NCI-H526 treated with DMSO at 0.1 percent for 48 hours (cell line): ENCODE measurements at regions not wholly inside any gene's neighbourhood (a gene's known extent, or its start where the extent isn't known, plus 50 kb on each side); places are given as distances from the start of the nearest gene placed in this dataset.
A peak's percentile ranks its signal among the peaks of the same experiment; 100 is the strongest.

Experiments used
- DNase-seq: peaks from one replicate; lab custom pipeline; 2025; lab: John Stamatoyannopoulos, UW

- no peak for DNase-seq
These were observed 343.5 kb upstream of the RGMA start for GRCh38 chr15:93432474-93432873.

GRCh38 chr15:93428807-93429351 lies 339.9 kb upstream of the RGMA start:
- DNase-seq, result no peak

GRCh38 chr15:93428150-93428549 lies 339.1 kb upstream of the RGMA start:
- no peak for DNase-seq

- no peak for DNase-seq
These were observed 335.1 kb upstream of the RGMA start for GRCh38 chr15:93424131-93424530.

GRCh38 chr15:93422476-93422875 lies 333.5 kb upstream of the RGMA start:
- DNase-seq, result no peak

GRCh38 chr15:93420477-93420876 lies 331.5 kb upstream of the RGMA start:
- no peak for DNase-seq

- DNase-seq, result no peak
These were observed 331.0 kb upstream of the RGMA start for GRCh38 chr15:93420050-93420452.

GRCh38 chr15:93418566-93418965 lies 329.6 kb upstream of the RGMA start:
- no peak for DNase-seq

GRCh38 chr15:93417631-93418030 lies 328.6 kb upstream of the RGMA start:
- DNase-seq, result no peak

GRCh38 chr15:93417156-93417555 lies 328.1 kb upstream of the RGMA start:
- no peak for DNase-seq

GRCh38 chr15:93415576-93415975 lies 326.6 kb upstream of the RGMA start:
- DNase-seq, result no peak

- no peak for DNase-seq
These were observed 325.7 kb upstream of the RGMA start for GRCh38 chr15:93414576-93415231.

- DNase-seq, result no peak
These were observed 324.7 kb upstream of the RGMA start for GRCh38 chr15:93413745-93414144.

- no peak for DNase-seq
These were observed 310.1 kb upstream of the RGMA start for GRCh38 chr15:93399121-93399520.

- no peak for DNase-seq
These were observed 300.2 kb upstream of the RGMA start for GRCh38 chr15:93389211-93389610.

- no peak for DNase-seq
These were observed 295.9 kb upstream of the RGMA start for GRCh38 chr15:93384886-93385285.

- DNase-seq, result peak; percentile 68
These were observed 293.3 kb upstream of the RGMA start for GRCh38 chr15:93382200-93382820.

- DNase-seq, result no peak
These were observed 289.5 kb upstream of the RGMA start for GRCh38 chr15:93378558-93378957.

- DNase-seq, result no peak
These were observed 283.8 kb upstream of the RGMA start for GRCh38 chr15:93372865-93373223.

GRCh38 chr15:93372208-93372864 lies 283.3 kb upstream of the RGMA start:
- DNase-seq, result no peak

- no peak for DNase-seq
These were observed 277.5 kb upstream of the RGMA start for GRCh38 chr15:93366387-93367100.

GRCh38 chr15:93362821-93363220 lies 273.8 kb upstream of the RGMA start:
- no peak for DNase-seq

GRCh38 chr15:93362203-93362602 lies 273.2 kb upstream of the RGMA start:
- no peak for DNase-seq
